Islet of Langerhans (tissue), 1 donor: ENCODE measurements at regions not wholly inside any gene's neighbourhood (a gene's known extent, or its start where the extent isn't known, plus 50 kb on each side); places are given as distances from the start of the nearest gene placed in this dataset.

ENCODE experiments used
- FAIRE-seq: peaks from one replicate; lab custom pipeline; 2011; peaks lifted over from hg19 to GRCh38; lab: Jason Lieb, UNC

DNA sequence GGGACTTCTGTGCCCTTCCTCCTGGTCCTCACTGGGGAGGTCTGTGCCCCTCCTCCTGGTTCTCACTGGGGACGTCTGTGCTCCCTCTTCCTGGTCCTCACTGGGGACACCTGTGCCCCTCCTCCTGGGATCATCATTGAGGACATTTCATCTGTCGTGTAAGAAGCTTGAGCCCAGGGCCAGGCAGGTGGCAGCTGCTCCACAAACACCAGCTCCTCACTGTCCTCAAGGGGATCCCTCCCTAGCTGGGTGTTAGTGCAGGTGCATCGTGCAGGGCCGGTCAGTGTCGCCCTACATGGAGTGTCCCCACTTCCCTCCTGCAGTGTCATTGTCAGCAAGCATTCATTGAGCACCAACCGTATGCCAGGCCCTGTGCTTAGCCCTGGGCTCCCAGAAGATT, 312.7 kb downstream of the PTPRU start:
- FAIRE-seq, result no peak

GRCh38 chr1:29548091-29548490, 311.8 kb downstream of the PTPRU start:
- no peak for FAIRE-seq

- FAIRE-seq, result no peak
Measured at GRCh38 chr1:29547300-29547699, 311.0 kb downstream of the PTPRU start.

- FAIRE-seq, result no peak
Measured at GRCh38 chr1:29546496-29546895, 310.2 kb downstream of the PTPRU start.

GRCh38 chr1:29544406-29544805, 308.1 kb downstream of the PTPRU start:
- no peak for FAIRE-seq

DNA sequence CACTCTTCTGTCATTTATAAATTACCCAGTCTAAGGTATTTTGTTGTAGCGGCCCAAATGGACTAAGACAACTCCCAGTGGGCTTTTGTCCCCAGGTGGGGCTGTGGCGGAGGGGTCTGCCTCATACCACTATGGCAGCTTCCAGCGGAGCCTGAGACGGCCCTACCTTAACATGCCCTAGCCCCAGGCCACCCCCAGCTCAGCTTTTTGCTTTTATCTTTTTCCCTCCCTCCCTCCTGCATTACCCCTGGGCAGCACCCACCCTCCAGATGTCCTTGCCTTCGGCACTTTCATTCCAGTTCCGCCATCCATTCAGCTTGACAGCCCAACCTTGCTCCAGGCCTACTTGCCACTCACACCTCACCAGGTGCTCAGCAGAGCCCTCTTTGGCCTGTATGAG, 307.3 kb downstream of the PTPRU start:
- no peak for FAIRE-seq

DNA sequence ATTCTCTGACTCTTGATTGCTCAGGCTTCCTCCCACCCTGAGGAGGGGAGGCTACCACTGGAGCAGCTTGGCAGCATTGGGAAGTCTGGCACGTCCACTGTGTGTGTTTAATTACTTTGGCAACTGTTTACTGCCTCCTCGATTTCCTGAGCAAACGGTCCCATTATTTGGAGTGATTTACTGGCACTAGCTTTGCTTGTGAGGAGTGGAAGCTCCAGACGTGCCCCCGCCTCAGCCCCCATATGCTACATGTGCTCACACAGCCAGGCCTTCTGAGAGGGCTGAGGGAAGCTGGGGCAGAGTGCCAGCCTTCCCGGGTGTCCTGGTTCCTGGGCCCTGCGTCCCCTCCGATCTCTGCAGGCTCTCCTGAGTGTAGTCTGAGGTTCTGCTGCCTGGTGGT, 306.2 kb downstream of the PTPRU start:
- FAIRE-seq, result no peak

- FAIRE-seq, result no peak
Measured at GRCh38 chr1:29541631-29542030, 305.3 kb downstream of the PTPRU start.

DNA sequence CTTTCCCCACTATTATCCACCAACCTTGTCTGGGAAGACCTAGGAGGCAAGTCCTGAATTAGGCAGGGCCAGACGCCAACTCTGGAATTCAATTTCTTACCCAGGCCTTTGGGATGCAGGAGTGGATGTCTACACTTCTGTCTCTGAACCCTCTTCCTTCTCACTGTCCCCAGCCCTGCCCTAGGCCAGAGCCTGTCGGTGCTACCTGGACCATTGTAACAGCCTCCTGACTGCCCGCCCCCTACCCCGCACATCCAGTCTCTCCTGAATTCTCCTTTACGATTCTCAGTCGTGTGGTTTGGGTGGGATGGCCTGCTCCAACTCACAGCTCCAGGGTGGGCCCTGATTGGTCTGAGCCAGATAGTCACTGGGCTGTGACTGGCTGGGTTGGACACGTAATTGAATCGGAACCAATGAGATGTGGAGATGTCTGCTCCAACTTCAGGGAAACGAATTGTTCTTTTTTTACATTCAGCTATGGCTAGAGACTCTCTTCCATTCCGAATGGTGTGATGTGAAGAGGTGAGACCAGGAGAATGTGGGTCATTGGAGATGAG, 304.6 kb downstream of the PTPRU start:
- no peak for FAIRE-seq

DNA sequence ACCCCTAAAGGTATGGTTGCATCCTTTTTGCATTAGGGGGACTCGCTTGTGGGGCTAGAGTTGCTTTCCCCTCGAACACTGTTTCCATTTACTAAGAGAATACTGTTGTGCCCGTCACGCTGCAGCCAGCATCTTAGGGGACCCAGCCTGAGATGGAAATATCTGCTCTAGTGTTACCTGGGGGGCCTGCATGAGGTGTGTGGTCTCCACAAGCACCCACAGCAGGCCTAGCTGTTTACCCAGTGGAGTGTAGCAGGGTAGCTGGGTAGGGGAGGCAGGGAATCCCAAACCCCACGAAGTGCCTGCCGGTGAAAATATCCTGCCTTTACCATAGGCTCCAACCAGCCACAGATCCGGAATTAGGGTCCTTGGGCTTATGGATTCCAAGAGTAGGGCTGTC, 303.6 kb downstream of the PTPRU start:
- no peak for FAIRE-seq

GRCh38 chr1:29538586-29538985, 302.3 kb downstream of the PTPRU start:
- no peak for FAIRE-seq

- no peak for FAIRE-seq
Measured at GRCh38 chr1:29532751-29533150, 296.4 kb downstream of the PTPRU start.

DNA sequence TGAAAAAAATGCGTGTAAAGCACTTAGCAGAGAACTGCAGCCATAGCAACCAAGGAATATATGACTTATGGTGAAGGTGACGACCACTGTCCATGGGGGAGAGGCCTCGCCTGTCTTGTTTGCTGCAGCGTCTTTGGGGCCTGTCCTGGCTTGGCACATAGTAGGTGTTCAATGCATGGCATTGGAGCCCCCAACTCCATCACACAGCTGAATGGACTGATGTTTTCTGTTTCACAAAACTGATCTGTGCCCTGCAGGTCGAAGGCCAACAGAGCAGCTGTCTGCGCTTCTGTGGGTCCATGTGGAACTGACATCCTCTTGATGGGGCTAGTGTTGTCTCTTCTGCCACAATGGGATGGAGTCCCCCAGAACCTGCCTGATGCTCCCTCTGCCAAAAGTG, 296.0 kb downstream of the PTPRU start:
- no peak for FAIRE-seq

DNA sequence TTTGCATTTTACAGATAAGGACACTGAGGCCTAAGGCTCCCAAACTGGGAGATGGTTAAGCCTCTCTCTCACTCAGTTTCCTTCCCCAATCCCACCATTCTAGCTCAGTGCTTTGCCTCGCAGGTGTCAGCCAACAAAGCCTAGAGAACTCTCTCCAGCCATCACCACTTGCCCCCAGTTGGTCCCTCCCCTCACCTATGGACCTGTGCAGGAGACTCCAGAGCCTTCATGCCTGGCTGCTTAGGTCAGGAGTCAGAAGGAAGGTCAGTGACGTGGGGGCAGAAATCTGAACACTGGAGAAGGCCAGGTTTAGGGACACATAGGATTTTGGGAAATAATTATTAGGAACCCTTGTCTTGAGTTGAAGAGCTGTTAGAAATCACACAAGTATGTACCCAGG, 295.3 kb downstream of the PTPRU start:
- FAIRE-seq, result no peak

DNA sequence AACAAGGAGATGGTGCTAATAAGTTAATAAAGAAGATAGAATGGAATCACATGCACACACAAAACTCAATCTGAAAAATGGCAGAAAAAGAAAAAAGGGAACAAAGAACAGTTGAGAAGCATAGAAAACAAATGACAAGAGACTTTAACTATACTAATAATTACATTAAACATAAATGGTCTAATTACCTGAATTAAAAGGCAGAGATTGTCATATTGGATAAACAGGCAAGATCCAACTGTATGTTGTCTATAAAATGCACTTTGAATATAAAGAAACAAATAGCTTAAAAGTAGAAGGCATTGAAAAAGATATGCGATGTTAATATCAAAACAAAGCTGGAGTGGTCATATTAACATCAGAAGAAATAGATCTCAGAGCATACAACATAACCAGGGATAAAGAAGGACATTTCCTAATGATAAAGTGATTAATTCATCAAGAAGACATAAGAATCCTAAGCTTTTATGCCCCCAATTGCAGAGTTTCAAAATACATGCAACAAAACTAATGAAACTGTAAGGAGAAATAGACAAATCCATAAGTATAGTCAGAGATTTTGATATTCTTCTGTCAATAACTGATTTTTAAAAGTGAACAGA, 293.5 kb downstream of the PTPRU start:
- no peak for FAIRE-seq

DNA sequence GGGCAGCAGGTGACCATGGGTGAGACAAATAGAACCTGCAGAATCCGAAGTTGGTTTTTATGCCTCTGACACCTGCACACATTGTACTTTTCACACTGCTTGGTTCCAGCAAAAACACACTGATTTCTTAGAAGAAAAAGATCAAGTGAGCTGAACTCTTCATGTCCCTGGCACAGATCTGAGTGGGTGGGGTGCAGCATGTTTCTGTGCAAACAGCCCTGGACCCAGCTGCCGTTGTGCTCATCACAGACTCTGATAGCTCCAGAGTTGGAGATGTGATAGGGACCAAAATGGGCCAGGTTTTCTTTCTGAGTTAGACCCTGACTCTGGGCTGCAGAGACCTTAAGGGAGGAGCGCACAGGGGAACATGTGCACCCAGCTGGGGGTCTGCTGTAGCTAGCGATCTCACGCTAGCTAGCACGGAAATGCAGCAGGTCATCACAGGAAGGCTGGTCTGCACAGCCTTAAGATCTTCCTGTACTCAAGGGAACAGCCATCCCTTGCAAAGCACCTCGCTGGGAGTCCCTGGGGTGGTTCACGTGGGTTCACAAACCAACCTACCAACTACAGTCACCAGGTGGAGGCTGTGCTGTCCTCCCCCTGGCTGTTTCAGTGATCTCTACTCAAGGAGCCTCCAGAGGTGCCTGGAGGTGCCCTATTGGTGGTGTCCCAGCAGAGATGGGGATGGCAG, 291.1 kb downstream of the PTPRU start:
- no peak for FAIRE-seq

DNA sequence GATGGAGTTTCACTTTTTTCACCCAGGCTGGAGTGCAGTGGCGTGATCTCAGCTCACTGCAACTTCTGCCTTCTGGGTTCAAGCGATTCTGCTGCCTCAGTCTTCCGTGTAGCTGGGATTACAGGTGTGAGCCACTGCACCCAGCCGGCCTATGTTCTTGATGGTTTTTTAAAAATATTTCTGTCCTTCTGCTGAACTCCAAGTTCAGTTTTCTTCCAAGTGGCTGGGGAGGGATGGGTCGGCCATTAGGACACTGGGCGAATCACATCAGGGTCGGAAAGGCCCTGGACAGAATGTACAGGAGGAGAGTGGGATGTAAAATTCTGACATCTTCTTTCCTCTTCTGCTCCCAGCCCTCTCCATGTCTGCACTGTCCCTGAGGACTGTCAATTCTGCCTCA, 289.6 kb downstream of the PTPRU start:
- FAIRE-seq, result no peak

DNA sequence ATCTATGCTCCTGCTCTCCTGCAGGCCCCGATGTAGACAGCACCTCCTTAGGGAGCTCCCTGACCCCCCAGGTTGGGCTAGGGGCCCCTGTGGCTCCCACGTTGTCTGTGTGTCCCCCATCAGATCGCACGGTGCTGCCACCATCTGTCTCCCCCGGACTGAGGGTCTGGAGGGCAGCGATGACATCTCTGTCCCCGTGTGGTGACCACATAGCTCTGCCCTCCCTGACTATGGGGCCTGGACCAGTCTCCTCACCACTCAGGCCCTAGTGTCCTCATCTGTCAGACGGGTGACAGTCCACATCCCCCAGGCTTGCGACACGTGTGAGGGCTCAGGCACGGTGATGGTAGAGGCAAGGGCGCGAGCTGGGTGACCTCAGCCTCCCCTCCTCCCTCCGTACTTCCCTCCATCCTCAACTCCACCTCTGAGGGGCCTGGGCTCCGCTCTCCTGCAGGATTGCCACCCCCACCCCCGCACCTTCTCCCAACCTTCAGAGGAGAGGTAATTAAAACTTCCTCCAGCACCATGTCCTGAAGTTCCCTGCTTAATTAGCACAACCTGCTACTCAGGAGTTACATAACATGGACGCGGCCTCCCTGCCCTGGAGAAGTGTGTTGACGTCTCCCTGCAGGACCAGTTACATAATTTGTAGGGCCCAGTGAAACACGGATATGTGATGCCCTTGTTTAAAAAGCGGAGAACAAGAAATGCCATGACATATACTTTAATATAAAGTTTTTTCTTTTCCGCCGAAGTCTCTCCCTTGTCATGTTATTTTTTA, 288.2 kb downstream of the PTPRU start:
- FAIRE-seq, result no peak

DNA sequence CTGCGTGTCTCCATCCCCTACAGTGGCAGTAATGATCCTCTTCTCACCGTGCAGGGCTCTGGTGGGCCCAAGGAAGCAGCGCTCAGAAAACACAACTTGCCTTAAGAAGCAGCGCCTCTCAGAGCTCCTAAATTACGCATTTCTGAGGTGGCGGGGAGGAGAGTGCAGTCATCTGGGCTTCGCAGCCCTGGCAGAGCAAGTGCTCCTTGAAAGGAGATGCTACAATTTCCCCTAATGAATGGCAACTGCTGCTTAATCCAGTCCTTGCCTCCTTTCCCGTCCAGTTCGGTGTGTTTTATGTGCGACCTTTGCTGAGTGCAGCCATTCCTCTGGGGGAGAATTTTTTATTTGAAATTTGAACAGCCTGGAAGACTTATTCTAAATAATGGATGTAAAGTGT, 287.3 kb downstream of the PTPRU start:
- no peak for FAIRE-seq

- no peak for FAIRE-seq
Measured at GRCh38 chr1:29523136-29523535, 286.8 kb downstream of the PTPRU start.

- no peak for FAIRE-seq
Measured at GRCh38 chr1:29521811-29522580, 285.7 kb downstream of the PTPRU start.

DNA sequence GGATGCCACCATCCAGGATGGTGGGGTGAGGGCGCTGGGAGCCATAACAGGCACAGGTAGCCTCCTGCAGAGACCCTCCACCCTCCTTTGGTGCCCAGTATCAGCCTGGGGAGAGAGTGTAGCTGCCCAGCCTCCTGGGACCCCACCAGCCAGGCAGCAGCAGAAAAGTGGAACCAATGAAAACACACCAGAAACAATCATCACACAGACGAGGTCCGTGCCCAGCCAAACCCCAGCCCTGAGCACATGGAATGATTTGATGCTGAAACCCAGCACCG, 285.1 kb downstream of the PTPRU start:
- no peak for FAIRE-seq
